ENCODE measurements at regions not wholly inside any gene's neighbourhood (a gene's known extent, or its start where the extent isn't known, plus 50 kb on each side); places are given as distances from the start of the nearest gene placed in this dataset.

- Histone ChIP-seq H3K9me3 (ENCODE audit: low read length) (no peaks in the 10 kb centered on the region), H3K79me2 (replicated peaks; ENCODE audit: insufficient read depth, low read length) (no peaks in the 10 kb centered on the region), H3K36me3 (ENCODE audit: insufficient read depth, low read length) (no peaks in the 10 kb centered on the region), H3K9me2 (ENCODE audit: insufficient read depth, low read length) (no peaks in the 10 kb centered on the region), H2AFZ (ENCODE audit: low read depth, low read length) (no peak overlapping the region), H3K4me3 (ENCODE audit: low read length) (no peak overlapping the region), H3K4me2 (ENCODE audit: low read length) (no peak overlapping the region), H3K27me3 (ENCODE audit: insufficient read depth, low read depth, low read length) (no peaks in the 10 kb centered on the region), H4K20me1 (ENCODE audit: insufficient read depth) (no peaks in the 10 kb centered on the region), H3F3A (ENCODE audit: insufficient read depth, low read length, poor library complexity, severe bottlenecking) (no peaks in the 10 kb centered on the region), H3K9ac (ENCODE audit: low read length) (no peak overlapping the region), H3K27ac (ENCODE audit: low read length) (no peak overlapping the region)
- no peak for TF ChIP-seq RAD21 (conservative IDR thresholded peaks at IDR 0.05)
- TF ChIP-seq EP300 (conservative IDR thresholded peaks at IDR 0.05; ENCODE audit: poor library complexity, severe bottlenecking) = no peak
- TF ChIP-seq, protein P1, sequence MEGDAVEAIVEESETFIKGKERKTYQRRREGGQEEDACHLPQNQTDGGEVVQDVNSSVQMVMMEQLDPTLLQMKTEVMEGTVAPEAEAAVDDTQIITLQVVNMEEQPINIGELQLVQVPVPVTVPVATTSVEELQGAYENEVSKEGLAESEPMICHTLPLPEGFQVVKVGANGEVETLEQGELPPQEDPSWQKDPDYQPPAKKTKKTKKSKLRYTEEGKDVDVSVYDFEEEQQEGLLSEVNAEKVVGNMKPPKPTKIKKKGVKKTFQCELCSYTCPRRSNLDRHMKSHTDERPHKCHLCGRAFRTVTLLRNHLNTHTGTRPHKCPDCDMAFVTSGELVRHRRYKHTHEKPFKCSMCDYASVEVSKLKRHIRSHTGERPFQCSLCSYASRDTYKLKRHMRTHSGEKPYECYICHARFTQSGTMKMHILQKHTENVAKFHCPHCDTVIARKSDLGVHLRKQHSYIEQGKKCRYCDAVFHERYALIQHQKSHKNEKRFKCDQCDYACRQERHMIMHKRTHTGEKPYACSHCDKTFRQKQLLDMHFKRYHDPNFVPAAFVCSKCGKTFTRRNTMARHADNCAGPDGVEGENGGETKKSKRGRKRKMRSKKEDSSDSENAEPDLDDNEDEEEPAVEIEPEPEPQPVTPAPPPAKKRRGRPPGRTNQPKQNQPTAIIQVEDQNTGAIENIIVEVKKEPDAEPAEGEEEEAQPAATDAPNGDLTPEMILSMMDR (IDR thresholded peaks at IDR 0.05; ENCODE audit: poor library complexity, severe bottlenecking) = no peak
- no peak for TF ChIP-seq EZH2 (IDR thresholded peaks at IDR 0.05; ENCODE audit: borderline replicate concordance, insufficient read depth, low read length, poor library complexity, severe bottlenecking)
- no peak for TF ChIP-seq SMC3 (conservative IDR thresholded peaks at IDR 0.05; ENCODE audit: poor library complexity)
- TF ChIP-seq, protein P2, sequence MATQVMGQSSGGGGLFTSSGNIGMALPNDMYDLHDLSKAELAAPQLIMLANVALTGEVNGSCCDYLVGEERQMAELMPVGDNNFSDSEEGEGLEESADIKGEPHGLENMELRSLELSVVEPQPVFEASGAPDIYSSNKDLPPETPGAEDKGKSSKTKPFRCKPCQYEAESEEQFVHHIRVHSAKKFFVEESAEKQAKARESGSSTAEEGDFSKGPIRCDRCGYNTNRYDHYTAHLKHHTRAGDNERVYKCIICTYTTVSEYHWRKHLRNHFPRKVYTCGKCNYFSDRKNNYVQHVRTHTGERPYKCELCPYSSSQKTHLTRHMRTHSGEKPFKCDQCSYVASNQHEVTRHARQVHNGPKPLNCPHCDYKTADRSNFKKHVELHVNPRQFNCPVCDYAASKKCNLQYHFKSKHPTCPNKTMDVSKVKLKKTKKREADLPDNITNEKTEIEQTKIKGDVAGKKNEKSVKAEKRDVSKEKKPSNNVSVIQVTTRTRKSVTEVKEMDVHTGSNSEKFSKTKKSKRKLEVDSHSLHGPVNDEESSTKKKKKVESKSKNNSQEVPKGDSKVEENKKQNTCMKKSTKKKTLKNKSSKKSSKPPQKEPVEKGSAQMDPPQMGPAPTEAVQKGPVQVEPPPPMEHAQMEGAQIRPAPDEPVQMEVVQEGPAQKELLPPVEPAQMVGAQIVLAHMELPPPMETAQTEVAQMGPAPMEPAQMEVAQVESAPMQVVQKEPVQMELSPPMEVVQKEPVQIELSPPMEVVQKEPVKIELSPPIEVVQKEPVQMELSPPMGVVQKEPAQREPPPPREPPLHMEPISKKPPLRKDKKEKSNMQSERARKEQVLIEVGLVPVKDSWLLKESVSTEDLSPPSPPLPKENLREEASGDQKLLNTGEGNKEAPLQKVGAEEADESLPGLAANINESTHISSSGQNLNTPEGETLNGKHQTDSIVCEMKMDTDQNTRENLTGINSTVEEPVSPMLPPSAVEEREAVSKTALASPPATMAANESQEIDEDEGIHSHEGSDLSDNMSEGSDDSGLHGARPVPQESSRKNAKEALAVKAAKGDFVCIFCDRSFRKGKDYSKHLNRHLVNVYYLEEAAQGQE (IDR thresholded peaks at IDR 0.05; ENCODE audit: borderline replicate concordance) = no peak
- TF ChIP-seq MXI1 (conservative IDR thresholded peaks at IDR 0.05; ENCODE audit: poor library complexity, severe bottlenecking) = no peak
- TF ChIP-seq TAF1 (IDR thresholded peaks at IDR 0.05; ENCODE audit: low read depth) = no peak
- no peak for TF ChIP-seq POLR2AphosphoS5 (IDR thresholded peaks at IDR 0.05)
Observed at GRCh38 chr9:86706391-86706790, 240.9 kb downstream of the GAS1 start.

DNA sequence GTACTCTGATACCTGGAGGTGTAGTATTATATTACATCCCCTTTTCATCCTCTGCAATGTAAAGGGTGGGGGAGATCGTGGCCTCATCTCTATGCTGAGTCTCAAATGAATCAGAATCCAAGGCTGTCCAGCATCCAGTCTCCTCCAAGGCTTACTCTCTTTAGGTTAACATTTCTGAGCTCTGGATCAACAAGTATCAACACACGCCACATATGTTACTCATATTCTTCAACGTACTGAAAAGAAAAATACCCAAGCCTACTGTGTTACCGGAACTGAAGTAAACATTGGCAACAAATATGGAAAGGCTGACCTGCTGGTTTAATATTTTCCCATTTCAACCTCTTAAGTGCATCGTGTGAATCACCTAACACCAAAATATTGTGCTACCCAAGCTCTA, 241.8 kb downstream of the GAS1 start:
- H3K27me3 ChIP-seq (ENCODE audit: insufficient read depth, low read depth, low read length) = no peaks in the 10 kb centered on the region
- no peak overlapping the region for H3K9ac ChIP-seq (ENCODE audit: low read length)
- no peaks in the 10 kb centered on the region for H3K9me3 ChIP-seq (ENCODE audit: low read length)
- no peak overlapping the region for H3K4me2 ChIP-seq (ENCODE audit: low read length)
- H3K27ac ChIP-seq (ENCODE audit: low read length) = no peak overlapping the region
- H3K4me3 ChIP-seq (ENCODE audit: low read length) = no peak overlapping the region
- H3K79me2 ChIP-seq (replicated peaks; ENCODE audit: insufficient read depth, low read length) = no peaks in the 10 kb centered on the region
- no peak overlapping the region for H2AFZ ChIP-seq (ENCODE audit: low read depth, low read length)
- H4K20me1 ChIP-seq (ENCODE audit: insufficient read depth) = no peaks in the 10 kb centered on the region
- TF ChIP-seq SMC3 (conservative IDR thresholded peaks at IDR 0.05; ENCODE audit: poor library complexity) = no peak
- TF ChIP-seq EZH2 (IDR thresholded peaks at IDR 0.05; ENCODE audit: borderline replicate concordance, insufficient read depth, low read length, poor library complexity, severe bottlenecking) = no peak
- TF ChIP-seq, protein P1 (IDR thresholded peaks at IDR 0.05; ENCODE audit: poor library complexity, severe bottlenecking) = no peak
- TF ChIP-seq RAD21 (conservative IDR thresholded peaks at IDR 0.05) = no peak
- TF ChIP-seq, protein P2 (IDR thresholded peaks at IDR 0.05; ENCODE audit: borderline replicate concordance) = no peak
- TF ChIP-seq TAF1 (IDR thresholded peaks at IDR 0.05; ENCODE audit: low read depth) = no peak
- TF ChIP-seq POLR2AphosphoS5 (IDR thresholded peaks at IDR 0.05) = no peak
- no peak for TF ChIP-seq MXI1 (conservative IDR thresholded peaks at IDR 0.05; ENCODE audit: poor library complexity, severe bottlenecking)
- TF ChIP-seq EP300 (conservative IDR thresholded peaks at IDR 0.05; ENCODE audit: poor library complexity, severe bottlenecking) = no peak
- no peaks in the 10 kb centered on the region for H3K9me2 ChIP-seq (ENCODE audit: insufficient read depth, low read length)
- H3K36me3 ChIP-seq (ENCODE audit: insufficient read depth, low read length) = no peaks in the 10 kb centered on the region
- H3F3A ChIP-seq (ENCODE audit: insufficient read depth, low read length, poor library complexity, severe bottlenecking) = no peaks in the 10 kb centered on the region

Data from neural cell (in vitro differentiated cells).